ENCODE measurements at regions not wholly inside any gene's neighbourhood (a gene's known extent, or its start where the extent isn't known, plus 50 kb on each side); places are given as distances from the start of the nearest gene placed in this dataset.

- no peak for TF ChIP-seq POLR2A (IDR thresholded peaks at IDR 0.05; ENCODE audit: low read length)
- no peak for TF ChIP-seq GATA1 (IDR thresholded peaks at IDR 0.05; ENCODE audit: low read depth, low read length)
Observed at GRCh38 chr16:60586493-60586892, 1449.7 kb downstream of the CDH8 start.
